Endothelial cell of umbilical vein (primary cell): ENCODE measurements at regions not wholly inside any gene's neighbourhood (a gene's known extent, or its start where the extent isn't known, plus 50 kb on each side); places are given as distances from the start of the nearest gene placed in this dataset.

Experiments
- BruUV-seq: library from RNA; stranded (reverse); fragments of 400-500 nt; replicated peaks from 2 replicates; lab custom pipeline; 2021; lab: Mats Ljungman, UMichigan
- CTCF ChIA-PET: fragments of 300-600, 350-600 bp; sonication (Branson Sonifier 250); formaldehyde crosslinking; loops from one replicate; lab custom pipeline; 2021; ENCODE audit warnings: antibody characterized with exemption, inconsistent platforms; lab: Charles Lee
- POLR2A ChIA-PET: fragments of 300-600, 350-600 bp; sonication (Branson Sonifier 250); formaldehyde crosslinking; loops from one replicate; lab custom pipeline; 2021; ENCODE audit warnings: antibody characterized with exemption, inconsistent platforms; lab: Charles Lee
- DNase-seq: peaks from one replicate; pipeline ENCODE4 v3.0.0-alpha.2; 2011; ENCODE audit warnings: low read depth, low spot score
- FAIRE-seq: peaks from 2 replicates; lab custom pipeline; 2011; peaks lifted over from hg19 to GRCh38; lab: Jason Lieb, UNC
- H2AFZ ChIP-seq: 2 replicates; pipeline ENCODE4 v1.6.0; 2012; ENCODE audit warnings: low read depth, low read length, control low read depth, inconsistent platforms
- H3K27ac ChIP-seq: 2 replicates; pipeline ENCODE4 v1.5.1; 2011; ENCODE audit warnings: low read depth, mild to moderate bottlenecking, control low read depth, low read length, moderate library complexity; ENCODE audit not compliant: insufficient read depth
- H3K27me3 ChIP-seq, 2 experiments: 2 replicates each; pipeline versions ENCODE4 v1.6.0 to v1.6.1; 2011; ENCODE audit warnings: low read length in 2 of 2, mixed read lengths in 1 of 2; ENCODE audit not compliant: control insufficient read depth in 2 of 2, insufficient read depth in 2 of 2
- H3K36me3 ChIP-seq, 2 experiments: 2 replicates in 1 of 2; 3 replicates in 1 of 2; pipeline ENCODE4 v1.5.1; 2011; ENCODE audit warnings: low read length in 2 of 2, mild to moderate bottlenecking in 1 of 2, moderate library complexity in 1 of 2; ENCODE audit not compliant: control insufficient read depth in 2 of 2, insufficient read depth in 2 of 2; ENCODE audit errors: extremely low read depth in 1 of 2
- H3K4me1 ChIP-seq: 3 replicates; pipeline ENCODE4 v1.5.1; 2011; ENCODE audit warnings: mild to moderate bottlenecking, low read length; ENCODE audit not compliant: control insufficient read depth, insufficient read depth; ENCODE audit errors: extremely low read depth
- H3K4me2 ChIP-seq: 2 replicates; pipeline ENCODE4 v1.6.1; 2011; ENCODE audit warnings: low read length, control low read depth, mixed read lengths; ENCODE audit not compliant: insufficient read depth
- H3K4me3 ChIP-seq, 3 experiments: fragments of 200-600 bp in 1 of 3; sonication (generic), shearing (Covaris generic) in 1 of 3; replicated peaks in 1 of 3; 2 replicates each; pipeline ENCODE4 v1.5.1; 2011 to 2016; ENCODE audit warnings: control low read depth in 3 of 3, low read length in 3 of 3, mild to moderate bottlenecking in 2 of 3, inconsistent platforms in 1 of 3, low read depth in 1 of 3, moderate library complexity in 1 of 3; ENCODE audit not compliant: insufficient read depth in 1 of 3
- H3K79me2 ChIP-seq: 2 replicates; pipeline ENCODE4 v1.6.0; 2012; ENCODE audit warnings: low read length, inconsistent platforms; ENCODE audit not compliant: control insufficient read depth, insufficient read depth
- H3K9ac ChIP-seq: replicated peaks from 2 replicates; pipeline ENCODE3; 2011; ENCODE audit warnings: low read length, control low read depth; ENCODE audit not compliant: insufficient read depth; ENCODE audit errors: extremely low read depth
- H3K9me1 ChIP-seq: replicated peaks from 3 replicates; pipeline ENCODE4 v1.6.0; 2011; ENCODE audit warnings: mild to moderate bottlenecking, low read length; ENCODE audit not compliant: control insufficient read depth, insufficient read depth; ENCODE audit errors: extremely low read depth
- H3K9me3 ChIP-seq: replicated peaks from 2 replicates; pipeline ENCODE4 v1.5.1; 2012; ENCODE audit warnings: low read length, inconsistent platforms; ENCODE audit not compliant: control insufficient read depth, insufficient read depth
- H4K20me1 ChIP-seq: replicated peaks from 2 replicates; pipeline ENCODE3; 2011; ENCODE audit warnings: mild to moderate bottlenecking, low read length; ENCODE audit not compliant: control insufficient read depth, insufficient read depth; ENCODE audit errors: extremely low read depth
- CTCF ChIP-seq, 2 donors: IDR thresholded peaks; 1 replicate in 1 of 2; 2 replicates in 1 of 2; pipeline ENCODE4 v1.5.1; 2011; ENCODE audit warnings: low read length in 2 of 2, mild to moderate bottlenecking in 2 of 2, moderate library complexity in 2 of 2, control low read depth in 1 of 2, inconsistent platforms in 1 of 2, low read depth in 1 of 2; ENCODE audit not compliant: insufficient read depth in 1 of 2; ENCODE audit errors: extremely low read depth in 1 of 2
- EZH2 ChIP-seq: IDR thresholded peaks from 2 replicates; pipeline ENCODE4 v1.6.1; 2012; ENCODE audit warnings: borderline replicate concordance, low read depth, mild to moderate bottlenecking, moderate library complexity, low read length, inconsistent platforms; ENCODE audit not compliant: severe bottlenecking
- FOS ChIP-seq: IDR thresholded peaks from 2 replicates; pipeline ENCODE4 v1.6.1; 2011; ENCODE audit warnings: mild to moderate bottlenecking, low read length, moderate library complexity, borderline replicate concordance; ENCODE audit not compliant: insufficient read depth
- GATA2 ChIP-seq: IDR thresholded peaks from 2 replicates; pipeline ENCODE4 v1.7.0; 2011; ENCODE audit warnings: low read depth, mild to moderate bottlenecking, moderate library complexity, mixed read lengths, low read length; ENCODE audit not compliant: insufficient read length, insufficient read depth
- JUN ChIP-seq: IDR thresholded peaks from 2 replicates; pipeline ENCODE4 v1.6.1; 2011; ENCODE audit warnings: borderline replicate concordance, low read depth; ENCODE audit not compliant: insufficient read length, insufficient read depth
- MAX ChIP-seq: IDR thresholded peaks from 2 replicates; pipeline ENCODE4 v1.6.1; 2011; ENCODE audit not compliant: insufficient read depth, insufficient read length
- MYC ChIP-seq: IDR thresholded peaks from one replicate; pipeline ENCODE4 v1.6.1; 2011; ENCODE audit warnings: mild to moderate bottlenecking, low read depth, low read length
- POLR2A ChIP-seq: IDR thresholded peaks from 2 replicates; pipeline ENCODE4 v1.6.1; 2012; ENCODE audit warnings: low read depth, mild to moderate bottlenecking, control low read depth, low read length
- POLR2AphosphoS5 ChIP-seq: IDR thresholded peaks from 2 replicates; pipeline ENCODE4 v1.6.1; 2012; ENCODE audit warnings: low read depth, mild to moderate bottlenecking, control low read depth, low read length, moderate library complexity; ENCODE audit not compliant: insufficient read depth
- dilution Hi-C: fragments of 300-500 bp; cut with MboI; formaldehyde crosslinking; loops from one replicate; pipeline ENCODE4 v1.15.0; 2019; ENCODE audit warnings: low sequenced_read_pairs; ENCODE audit not compliant: extremely low pct_ligation_motif_present
- intact Hi-C: fragments of 100-400 bp; cut with micrococcal nuclease; formaldehyde crosslinking; loops from one replicate; pipeline ENCODE4 v1.10.0; 2022

GRCh38 chr3:144084929-144085328 lies 113.3 kb downstream of the DIPK2A start:
- TF ChIP-seq MYC = no peak
- TF ChIP-seq EZH2 = no peak
- TF ChIP-seq JUN = no peak
- no peak for TF ChIP-seq MAX
- TF ChIP-seq CTCF (IDR thresholded peaks at IDR 0.05; ENCODE audit: extremely low read depth in 1 of 2, insufficient read depth in 1 of 2, low read depth in 1 of 2, low read length in 2 of 2) = no peak
- no peak for TF ChIP-seq FOS
- TF ChIP-seq POLR2AphosphoS5 = no peak
- TF ChIP-seq POLR2A = no peak
- TF ChIP-seq GATA2 = no peak
- CTCF ChIA-PET = no interaction called here
- Histone ChIP-seq H2AFZ (no peak overlapping the region), H3K79me2 (no peaks in the 10 kb centered on the region), H3K9me3 (no peaks in the 10 kb centered on the region), H3K27me3 (no peaks in the 10 kb centered on the region), H3K4me2 (no peak overlapping the region), H3K9me1 (no peaks in the 10 kb centered on the region), H3K9ac (no peak overlapping the region), H3K4me3 (no peak overlapping the region), H4K20me1 (no peaks in the 10 kb centered on the region), H3K4me1 (no peaks in the 10 kb centered on the region), H3K36me3 (no peaks in the 10 kb centered on the region), H3K27ac (no peak overlapping the region)
- FAIRE-seq (no peak), DNase-seq (no peak)
- POLR2A ChIA-PET = no interaction called here
- dilution Hi-C loops (no loop called here), intact Hi-C loops (no loop called here)
- BruUV-seq = no TSS peak
